ENCODE measurements at regions not wholly inside any gene's neighbourhood (a gene's known extent, or its start where the extent isn't known, plus 50 kb on each side); places are given as distances from the start of the nearest gene placed in this dataset.
A peak's percentile ranks its signal among the peaks of the same experiment; 100 is the strongest.

DNA sequence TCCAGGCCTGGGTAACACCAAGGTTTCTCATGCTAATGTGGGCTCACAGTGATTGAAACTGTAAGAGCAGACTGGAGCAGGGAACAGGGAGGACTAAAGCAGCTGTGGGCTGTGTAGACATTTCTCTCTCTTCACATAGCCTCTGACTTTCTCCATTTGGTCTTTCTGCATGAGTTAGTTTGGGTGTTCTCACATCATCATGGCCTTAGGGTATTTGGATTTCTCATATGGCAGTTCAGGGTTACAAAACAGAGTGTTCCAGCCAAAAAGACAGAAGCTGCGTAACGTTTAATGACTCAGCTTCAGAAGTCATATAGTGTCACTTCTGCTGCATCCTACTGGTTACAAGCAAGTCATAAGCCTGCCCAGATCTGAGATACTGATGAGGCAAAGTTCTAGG, 52.0 kb upstream of the OSBPL8 start:
- DNase-seq (ENCODE audit: low read depth): peak; percentile 98

DNA sequence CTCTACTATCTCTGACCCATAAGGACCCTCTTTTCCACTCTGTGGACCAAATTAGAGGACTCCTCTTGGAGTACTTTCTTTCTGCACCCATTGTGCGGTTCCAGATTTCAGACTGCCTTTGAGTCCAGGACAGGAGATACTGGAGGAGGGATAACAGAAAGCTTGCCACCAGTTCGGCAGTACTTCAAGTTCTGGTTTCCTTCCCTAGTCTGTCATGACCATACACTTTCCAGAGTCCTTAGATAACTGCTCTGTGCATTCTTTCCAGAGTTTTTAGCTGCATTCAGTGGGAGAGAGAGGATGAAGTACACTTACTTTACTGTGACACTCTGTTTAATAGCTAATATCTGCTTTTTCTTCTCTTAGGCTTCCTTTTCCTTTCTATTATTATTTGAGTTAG, 54.8 kb upstream of the OSBPL8 start:
- DNase-seq (ENCODE audit: low read depth): no peak

DNA sequence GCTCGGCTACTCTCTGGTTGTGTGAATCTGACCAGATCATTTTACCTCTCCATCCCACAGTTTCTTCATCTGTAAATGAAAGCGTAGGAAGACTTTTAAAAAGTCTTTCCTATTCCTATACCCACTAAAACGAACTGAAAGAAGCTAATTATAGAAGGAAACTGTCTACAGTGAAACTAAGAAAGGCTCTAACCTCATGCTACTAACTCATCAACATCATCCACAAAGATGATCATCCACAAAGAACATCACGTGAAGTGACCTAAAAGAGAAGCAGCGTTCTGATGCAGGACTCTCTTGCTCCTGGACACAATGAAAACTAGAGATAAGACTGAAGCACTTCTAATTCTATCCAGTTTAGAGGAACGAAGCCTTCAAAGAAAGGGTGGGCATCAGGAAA, 58.5 kb upstream of the OSBPL8 start:
- no peak for DNase-seq (ENCODE audit: low read depth)

DNA sequence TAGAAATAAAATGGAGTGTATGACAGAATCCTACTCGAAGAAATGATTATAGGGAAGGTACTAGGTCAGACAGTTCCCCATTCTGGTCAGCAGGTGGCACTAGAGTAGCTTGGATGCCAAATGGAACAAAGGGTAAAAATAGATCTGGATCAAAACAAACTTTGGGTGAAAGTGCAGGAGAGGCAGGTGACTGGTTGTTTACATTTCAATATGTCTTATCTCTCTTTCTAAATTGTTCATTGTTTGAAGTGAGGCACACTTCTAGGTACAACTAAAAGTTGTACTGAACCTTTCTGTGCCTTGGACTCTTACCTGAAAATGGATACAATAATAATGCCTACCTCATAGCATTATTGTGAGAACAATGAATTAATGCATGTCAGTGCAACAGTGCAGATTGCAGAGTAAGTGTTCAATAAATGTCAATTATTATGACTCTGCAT, 62.0 kb upstream of the OSBPL8 start:
- peak; percentile 72 for DNase-seq (ENCODE audit: low read depth)

DNA sequence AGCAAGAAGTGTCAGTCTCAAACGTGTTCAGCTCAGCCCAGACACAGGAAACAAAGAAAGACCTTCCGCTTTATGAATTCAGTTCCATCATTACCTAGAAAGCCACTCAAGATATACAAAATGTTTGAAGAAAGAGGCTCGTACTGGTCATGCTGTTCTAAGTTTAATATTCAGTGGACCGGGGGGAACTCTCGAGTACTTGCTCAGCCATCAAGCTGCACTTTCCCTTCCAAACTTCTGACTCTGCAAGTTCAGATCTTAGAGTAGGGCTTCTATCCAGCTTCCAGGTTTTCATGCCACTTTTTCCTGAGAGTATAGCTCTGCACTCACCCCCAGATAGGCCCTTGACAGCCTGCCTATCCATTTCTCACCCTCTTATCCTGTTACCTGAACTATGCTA, 62.8 kb upstream of the OSBPL8 start:
- no peak for DNase-seq (ENCODE audit: low read depth)

DNA sequence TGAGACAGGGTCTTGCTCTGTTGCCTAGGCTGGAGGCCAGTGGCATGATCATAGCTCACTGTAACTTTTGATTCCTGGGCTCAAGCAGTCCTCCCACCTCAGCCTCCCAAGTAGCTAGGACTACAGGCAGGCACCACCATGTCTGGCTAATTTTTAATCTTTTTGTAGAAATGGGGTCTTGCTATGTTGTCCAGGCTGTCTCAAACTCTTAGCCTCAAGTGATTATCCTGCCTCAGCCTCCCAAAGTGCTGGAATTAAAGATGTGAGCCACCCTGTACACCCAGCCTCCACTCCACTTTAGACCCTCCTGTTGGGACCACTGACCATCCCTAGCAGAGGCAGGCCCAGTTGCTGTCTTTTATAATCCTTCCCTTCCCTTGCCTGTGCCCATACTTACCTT, 63.3 kb upstream of the OSBPL8 start:
- DNase-seq (ENCODE audit: low read depth): no peak

DNA sequence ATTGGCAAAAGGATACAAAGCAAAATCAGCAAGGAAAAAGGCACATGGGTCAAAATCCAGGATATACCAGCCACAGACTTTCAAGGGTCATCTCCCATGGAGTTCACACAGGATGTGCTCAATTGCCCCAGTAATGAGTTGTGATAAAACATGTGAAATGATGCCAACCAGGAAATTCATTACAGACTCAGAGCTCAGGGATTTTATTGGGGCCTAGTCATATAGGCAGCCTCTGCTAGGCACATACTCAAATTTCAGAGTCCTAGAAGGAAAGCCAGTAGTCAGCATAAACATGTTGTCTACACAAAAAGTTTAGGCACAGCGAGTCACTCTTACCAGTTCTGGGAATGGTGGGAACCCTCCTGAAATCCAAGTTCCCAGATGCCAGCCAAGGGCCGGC, 64.4 kb upstream of the OSBPL8 start:
- DNase-seq (ENCODE audit: low read depth): peak; percentile 88

DNA sequence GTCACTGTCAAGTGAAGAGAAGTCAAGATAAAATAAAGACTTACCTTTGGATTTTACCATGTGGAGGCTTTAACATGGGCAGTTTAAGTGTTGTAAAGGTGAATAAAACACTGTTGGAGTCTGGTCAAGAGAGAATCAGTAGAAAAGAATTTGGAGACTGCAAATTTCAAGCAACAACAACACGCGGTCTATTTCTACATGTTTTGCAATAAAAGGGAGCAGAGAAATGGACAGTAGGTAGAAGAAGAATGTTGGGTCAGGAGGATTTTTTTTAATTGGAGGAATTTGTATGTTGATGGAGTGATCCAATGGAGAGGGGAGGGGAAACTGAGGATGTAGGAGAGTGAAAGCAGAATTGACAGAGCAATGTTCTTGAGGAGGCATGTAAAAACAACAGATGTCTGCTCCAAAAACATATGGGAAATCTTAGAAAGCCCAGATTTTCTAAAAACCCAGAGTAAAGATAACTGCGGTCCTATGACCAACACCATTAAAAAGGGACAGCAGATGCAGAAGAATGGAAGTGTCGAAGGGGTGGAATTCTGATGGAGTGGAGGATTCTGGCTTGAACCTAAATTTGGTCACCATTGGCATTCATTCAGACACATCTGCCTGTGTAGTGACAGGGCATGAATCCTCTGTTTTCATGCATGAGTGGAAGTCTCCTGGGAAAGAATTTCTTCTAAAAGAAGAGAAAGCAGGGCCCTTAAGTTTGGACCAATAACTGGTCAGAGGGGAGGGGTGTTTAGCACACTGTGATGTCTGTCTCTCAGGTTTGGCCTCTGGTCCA, 68.0 kb upstream of the OSBPL8 start:
- peak; percentile 45 for DNase-seq (ENCODE audit: low read depth)

DNA sequence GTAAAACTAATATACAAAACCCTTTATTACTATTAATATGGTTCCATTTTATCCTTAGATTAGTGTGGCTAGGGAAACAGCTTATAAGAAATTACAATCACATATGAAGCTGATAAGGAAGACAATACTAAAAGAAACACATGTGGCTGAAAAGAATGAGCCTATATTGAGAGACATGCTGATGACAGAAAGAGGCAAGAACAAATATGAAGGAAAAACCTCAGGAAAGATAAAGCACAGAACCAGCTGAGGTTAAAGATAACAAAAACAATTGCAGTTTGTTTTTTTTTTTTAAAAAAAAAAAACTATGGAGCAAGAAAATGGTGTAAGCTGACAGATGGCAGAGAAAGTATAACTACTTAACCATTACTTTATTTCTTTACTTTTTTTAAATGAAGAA, 69.2 kb upstream of the OSBPL8 start:
- peak; percentile 29 for DNase-seq (ENCODE audit: low read depth)

DNA sequence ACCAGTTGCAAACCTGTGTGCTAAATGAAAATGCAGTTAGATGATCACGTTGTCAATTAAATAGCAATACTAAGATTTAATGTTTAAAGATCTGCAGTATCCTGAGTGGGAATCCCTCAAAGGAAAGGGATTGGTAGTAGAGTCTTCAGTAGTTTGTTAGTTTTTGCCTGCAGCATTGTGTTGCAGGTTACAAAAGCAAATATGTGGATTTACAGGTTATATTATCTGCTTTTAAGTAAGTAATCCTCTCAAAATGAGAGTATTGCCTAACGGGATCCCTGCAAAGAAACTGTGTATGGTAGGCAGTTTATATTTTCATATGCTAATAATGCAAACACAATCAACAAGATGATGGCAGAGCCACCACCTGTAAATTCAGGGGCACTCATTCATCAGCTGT, 72.2 kb upstream of the OSBPL8 start:
- no peak for DNase-seq (ENCODE audit: low read depth)

DNA sequence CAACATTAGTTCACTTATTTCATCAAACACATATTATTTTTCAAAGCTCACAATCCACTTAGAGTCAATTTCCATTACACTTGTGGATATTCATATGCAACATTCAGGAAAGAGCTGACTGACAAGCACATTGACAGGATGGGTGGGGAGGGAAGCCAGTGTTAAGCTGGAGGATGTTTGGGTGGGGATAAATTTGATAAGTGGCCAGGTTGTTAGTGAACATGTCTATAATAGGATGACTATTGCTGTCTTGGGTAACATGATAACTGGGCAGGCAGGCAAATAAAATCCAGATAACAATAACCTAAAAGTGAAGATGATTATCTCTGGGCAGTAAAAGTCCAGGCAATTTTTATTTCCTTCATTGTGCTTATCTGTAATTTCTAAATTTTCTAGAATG, 73.8 kb upstream of the OSBPL8 start:
- no peak for DNase-seq (ENCODE audit: low read depth)

DNA sequence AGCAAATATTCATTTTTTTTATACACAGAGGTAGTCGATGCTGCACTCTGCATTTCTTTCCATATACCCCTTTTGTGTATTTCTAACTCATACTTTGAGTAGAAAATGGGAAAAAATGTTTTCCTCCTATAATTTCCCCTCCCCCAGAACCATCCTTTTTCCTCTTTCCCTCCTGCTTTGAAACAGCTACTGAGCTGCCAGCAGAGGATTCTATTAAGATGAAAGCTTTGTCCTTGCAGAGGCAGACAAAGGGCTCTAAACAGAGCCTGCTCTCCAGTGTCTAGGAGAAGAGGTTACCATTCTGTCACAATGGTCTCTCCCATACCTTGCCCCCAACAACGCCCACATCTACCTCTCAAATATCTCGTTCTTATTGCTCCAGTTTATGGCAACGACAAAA, 74.6 kb upstream of the OSBPL8 start:
- no peak for DNase-seq (ENCODE audit: low read depth)

DNA sequence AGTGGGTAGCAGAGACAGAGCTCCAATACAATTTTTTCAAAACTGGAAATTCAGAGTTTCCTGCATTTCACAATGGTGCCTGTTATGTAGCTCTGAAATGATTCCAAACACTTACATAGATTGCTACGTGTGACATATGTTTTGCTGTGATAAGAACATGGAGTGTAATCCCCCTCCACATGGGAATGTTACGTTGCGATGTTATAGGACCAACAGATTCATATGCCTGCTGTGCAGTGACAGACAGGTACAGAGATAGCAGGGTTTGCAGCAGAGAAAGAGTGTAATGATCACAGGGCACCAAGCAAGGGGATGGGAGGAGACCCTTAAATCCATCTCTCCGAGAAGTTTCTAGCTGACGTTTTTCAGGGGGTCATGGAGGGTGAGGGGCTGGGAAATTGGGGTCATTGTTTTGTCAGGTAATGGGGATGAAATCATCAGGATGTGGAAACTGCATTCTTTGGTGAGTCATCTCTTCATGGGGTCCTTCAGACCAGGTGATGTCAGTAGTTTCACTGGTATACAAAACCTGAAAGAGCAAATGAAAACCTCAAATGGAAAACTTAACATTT, 76.6 kb upstream of the OSBPL8 start:
- DNase-seq (ENCODE audit: low read depth): peak; percentile 8

DNA sequence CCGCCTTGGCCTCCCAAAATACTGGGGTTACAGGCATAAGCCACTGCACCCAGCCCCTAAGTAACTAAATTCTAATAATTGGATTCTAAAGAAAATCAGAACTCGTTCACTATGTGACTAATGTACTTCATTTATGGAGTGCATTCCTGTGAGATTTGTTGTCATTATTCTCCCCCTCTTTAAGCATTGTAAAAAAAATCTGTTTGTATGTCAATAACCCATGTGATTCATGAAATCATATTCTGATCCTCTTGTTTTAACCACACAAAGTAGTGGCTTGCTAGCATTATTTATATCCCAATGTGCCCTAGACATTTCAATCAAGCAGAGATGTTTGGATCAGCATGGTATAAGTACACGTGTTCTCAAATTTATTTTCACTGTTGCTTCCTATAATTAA, 78.2 kb upstream of the OSBPL8 start:
- DNase-seq (ENCODE audit: low read depth): peak; percentile 72

DNA sequence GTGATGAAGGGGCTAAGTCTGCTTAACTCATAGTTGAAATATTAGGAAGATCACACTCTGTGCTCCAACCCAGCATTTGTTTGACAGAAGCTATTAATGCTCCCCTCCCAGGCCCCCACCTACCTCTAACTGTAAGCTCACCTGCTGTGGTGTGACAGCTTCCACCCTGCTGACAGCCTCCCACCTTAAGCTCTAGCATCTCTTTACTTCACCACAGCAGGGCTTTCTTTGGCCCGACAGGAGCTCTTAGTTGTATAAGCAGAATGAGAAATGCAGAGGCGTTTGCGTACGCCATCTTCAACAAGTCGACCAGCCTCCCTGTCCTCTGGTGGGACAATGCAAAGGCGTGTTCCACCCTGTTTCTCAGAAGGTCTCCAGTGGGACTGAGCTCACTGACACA, 80.1 kb upstream of the OSBPL8 start:
- no peak for DNase-seq (ENCODE audit: low read depth)

DNA sequence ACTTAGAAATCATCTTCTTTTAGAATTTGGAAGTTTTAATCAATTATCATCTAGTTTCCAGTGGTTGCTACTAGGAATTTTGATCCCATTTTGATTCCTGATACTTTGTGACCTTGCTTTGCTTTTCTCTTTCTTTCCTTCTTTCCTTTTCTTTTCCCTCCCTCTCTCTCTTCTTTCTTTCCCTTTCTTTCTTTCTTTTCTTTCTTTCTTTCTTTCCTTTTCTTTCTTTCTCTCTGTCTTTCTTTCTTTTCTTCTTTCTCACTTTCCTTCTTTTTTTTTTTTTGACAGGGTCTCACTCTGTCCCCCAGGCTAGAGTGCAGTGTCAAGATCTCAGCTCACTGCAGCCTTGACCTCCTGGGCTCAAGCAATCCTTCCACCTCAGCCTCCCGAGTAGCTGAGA, 81.5 kb upstream of the OSBPL8 start:
- no peak for DNase-seq (ENCODE audit: low read depth)

DNA sequence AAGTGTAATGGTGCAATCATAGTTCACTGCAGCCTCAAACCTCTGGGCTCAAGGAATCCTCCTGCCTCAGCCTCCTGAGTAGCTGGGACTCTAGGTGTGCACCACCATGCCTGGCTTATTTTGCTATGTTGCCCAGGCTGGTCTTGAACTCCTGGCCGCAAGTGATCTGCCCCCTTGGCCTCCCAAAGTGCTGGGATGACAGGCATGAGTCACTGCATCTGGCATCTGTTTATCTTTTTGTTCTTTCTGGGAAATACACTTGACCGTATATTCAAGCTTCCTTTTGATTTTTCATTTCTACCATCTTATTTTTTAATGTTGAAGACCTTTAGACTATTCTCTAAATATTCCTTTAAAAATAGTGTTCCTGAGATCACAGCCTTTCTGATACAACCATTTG, 82.4 kb upstream of the OSBPL8 start:
- DNase-seq (ENCODE audit: low read depth): peak; percentile 25

DNA sequence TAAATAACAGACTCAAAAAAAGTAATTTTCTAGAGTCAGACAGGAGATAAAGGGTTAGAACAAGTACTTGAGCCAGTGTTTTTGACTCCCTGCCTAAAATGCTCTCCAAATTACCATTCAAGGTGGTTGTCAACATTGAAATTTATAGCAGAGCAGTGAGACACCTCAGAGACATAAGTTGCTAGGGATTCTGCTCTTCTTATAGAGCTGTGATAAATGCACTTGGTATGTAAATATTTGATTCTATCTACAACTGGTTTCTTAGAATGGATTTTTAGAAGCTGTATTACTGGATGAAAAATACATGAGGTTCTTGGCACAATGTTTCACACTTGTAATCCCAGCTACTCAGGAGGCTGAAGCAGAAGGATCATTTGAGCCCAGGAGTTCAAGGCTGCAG, 83.9 kb upstream of the OSBPL8 start:
- DNase-seq (ENCODE audit: low read depth): peak; percentile 73

DNA sequence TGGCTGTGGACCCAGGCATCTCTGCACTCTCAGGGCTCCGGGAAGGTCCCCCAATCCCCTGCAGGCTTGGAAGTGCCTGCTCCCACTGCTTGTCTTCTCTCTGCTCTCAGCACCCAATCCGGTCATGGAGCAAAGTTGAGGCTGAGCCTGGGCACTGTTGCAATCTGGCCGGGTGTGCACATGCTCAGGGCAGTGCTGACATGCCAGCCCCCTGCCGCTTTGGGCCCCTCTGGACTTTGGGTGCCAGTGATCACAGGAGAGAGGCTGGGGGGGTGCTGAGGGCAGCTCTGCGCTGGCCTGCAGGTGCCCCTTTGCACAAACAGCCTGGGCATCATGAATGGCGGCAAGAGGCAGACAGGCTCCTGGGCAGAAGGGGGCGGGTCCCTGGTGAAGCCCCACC, 85.4 kb upstream of the OSBPL8 start:
- DNase-seq (ENCODE audit: low read depth): no peak

DNA sequence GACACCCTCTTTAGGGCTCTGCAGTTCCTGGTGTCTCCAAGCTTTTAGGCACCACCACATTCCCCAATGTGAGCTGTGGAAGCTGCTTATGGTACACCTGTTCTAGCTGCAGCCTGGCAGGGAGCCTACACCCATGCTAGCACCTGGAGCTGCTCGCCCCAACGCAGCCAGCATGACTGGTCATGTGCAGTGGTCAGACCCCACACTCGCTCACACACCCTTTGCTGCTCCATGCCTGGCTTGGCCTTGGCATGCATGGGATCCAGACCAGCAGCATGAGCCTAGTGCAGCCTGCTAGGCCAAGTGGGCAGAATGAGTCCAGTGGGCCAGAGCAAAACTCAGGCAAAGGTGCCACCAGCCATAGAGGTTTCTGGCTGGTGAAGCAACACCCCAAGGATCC, 86.4 kb upstream of the OSBPL8 start:
- DNase-seq (ENCODE audit: low read depth): no peak

DNA sequence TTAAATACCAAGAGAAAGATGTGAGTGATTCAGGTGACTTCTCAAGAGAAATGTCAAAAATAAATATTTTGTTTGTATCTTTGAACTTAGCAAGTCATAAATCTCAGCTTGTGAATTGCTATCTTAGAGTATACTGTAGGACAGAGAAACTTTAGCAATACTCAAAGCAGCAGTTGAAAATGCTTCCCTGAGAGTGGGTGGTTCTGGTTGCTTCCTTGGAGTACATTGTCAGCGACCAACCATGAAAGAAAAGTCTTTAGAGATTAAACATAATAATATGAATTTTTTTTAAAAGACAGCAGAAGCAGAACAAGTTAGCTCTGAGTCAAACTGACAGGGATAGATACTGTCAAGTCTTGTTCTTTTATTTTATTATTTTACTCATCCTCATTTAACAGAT, 86.8 kb upstream of the OSBPL8 start:
- DNase-seq (ENCODE audit: low read depth): no peak

DNA sequence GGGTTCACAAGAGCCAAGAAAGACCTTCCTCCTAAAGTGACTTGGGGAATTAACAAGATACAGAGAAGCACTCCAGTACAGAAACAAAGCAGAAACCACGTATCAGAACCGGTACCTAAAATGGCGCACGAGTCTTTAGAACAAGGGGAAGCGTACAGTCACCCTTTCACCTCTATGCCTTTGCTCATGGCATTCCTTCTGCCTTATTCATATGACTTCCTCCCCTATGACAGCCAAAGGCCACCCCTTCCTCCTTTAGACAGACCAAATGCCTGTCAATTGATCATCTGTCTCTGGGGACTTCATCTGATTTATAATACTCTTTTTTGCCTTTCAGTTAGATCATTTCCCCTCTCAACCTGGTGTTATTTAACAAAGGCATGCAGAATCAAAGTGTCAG, 89.5 kb upstream of the OSBPL8 start:
- no peak for DNase-seq (ENCODE audit: low read depth)

DNA sequence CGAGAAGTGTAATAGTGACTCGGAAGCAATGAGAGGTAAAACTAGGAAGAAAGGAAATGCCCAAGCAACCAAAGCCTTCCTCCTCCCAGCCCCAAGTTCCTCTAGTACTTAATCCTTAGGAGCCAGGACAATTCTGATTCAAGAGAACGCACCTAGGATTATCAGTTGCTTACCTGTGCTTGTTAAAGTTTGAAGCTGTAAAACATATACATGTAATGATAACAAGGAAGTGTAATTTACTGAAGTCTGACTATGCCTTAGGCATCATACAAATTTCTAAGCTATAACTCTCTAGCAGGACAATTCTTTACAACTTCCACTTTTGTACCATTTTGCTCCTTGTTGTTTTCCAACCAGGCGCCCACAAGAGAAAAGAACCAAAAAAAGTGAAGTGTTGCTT, 92.8 kb upstream of the OSBPL8 start:
- DNase-seq (ENCODE audit: low read depth): no peak

DNA sequence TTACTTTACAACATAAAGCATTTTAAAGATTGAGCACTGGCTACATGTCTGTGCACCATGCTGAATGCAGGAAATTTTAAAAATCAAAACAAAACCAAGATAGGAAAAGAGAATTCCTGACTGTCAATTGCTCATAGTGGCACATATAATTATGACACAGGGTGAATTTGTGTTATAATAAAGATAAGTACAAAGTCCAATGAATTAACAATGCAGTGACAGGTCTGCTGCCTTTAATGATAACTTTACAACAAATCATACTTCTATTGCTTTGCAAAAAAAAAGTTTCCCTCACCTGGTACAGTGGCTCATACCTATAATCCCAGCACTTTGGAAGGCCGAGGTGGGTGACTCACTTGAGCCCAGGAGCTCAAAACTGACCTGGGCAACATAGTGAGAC, 93.8 kb upstream of the OSBPL8 start:
- no peak for DNase-seq (ENCODE audit: low read depth)

Measured in EH (cell line).